Thyroid gland (tissue), 4 donors: ENCODE measurements at regions not wholly inside any gene's neighbourhood (a gene's known extent, or its start where the extent isn't known, plus 50 kb on each side); places are given as distances from the start of the nearest gene placed in this dataset.

ENCODE experiments used
- DNase-seq, 2 donors: peaks; one replicate each; pipeline ENCODE4 v3.0.0-alpha.2; 2019
- H3K27ac ChIP-seq, 3 donors: fragments of 200-600 bp; sonication (generic); 1 replicate in 2 of 3; 2 replicates in 1 of 3; pipeline ENCODE4 v1.5.1; 2016 to 2019; ENCODE audit warnings: mild to moderate bottlenecking in 1 of 3, moderate library complexity in 1 of 3
- H3K27me3 ChIP-seq: fragments of 200-600 bp; sonication (generic); one replicate; pipeline ENCODE4 v1.5.1; 2019
- H3K36me3 ChIP-seq, 2 donors: fragments of 200-600 bp; sonication (generic); one replicate each; pipeline ENCODE4 v1.5.1; 2016 to 2019
- H3K4me1 ChIP-seq, 2 donors: fragments of 200-600 bp; sonication (generic); one replicate each; pipeline ENCODE4 v1.5.1; 2017 to 2019
- H3K4me3 ChIP-seq, 3 donors: fragments of 200-600 bp; sonication (generic); replicated peaks in 1 of 3; 1 replicate in 2 of 3; 2 replicates in 1 of 3; pipeline ENCODE4 v1.5.1; 2016; ENCODE audit warnings: mild to moderate bottlenecking in 1 of 3
- H3K9me3 ChIP-seq: fragments of 200-600 bp; sonication (generic); one replicate; pipeline ENCODE4 v1.5.1; 2017
- POLR2A ChIP-seq, 2 donors: fragments of 450-650 bp; IDR thresholded peaks; one replicate each; pipeline ENCODE4 v1.6.1; 2017; ENCODE audit warnings: antibody characterized with exemption in 2 of 2, mild to moderate bottlenecking in 2 of 2, moderate library complexity in 1 of 2
- WGBS, 2 donors: methylation state at CpG; one replicate each; pipeline ENCODE4 v1.1.5; 2017; 5-methylcytosine and 5-hydroxymethylcytosine counted together
- intact Hi-C: fragments of 100-400 bp; cut with DNase I; formaldehyde crosslinking; loops from one replicate; pipeline ENCODE4 v1.15.1; 2023
- TF ChIP-seq, protein P1 (sequence below), 6 experiments: fragments of 200-600 bp in 3 of 6; fragments of 450-650 bp in 3 of 6; sonication (generic) in 3 of 6; IDR thresholded peaks; one replicate each; pipeline ENCODE4 v1.5.1; 2016 to 2019; ENCODE audit warnings: antibody characterized with exemption in 6 of 6, mild to moderate bottlenecking in 2 of 6, inconsistent platforms in 1 of 6, moderate library complexity in 1 of 6

DNA sequence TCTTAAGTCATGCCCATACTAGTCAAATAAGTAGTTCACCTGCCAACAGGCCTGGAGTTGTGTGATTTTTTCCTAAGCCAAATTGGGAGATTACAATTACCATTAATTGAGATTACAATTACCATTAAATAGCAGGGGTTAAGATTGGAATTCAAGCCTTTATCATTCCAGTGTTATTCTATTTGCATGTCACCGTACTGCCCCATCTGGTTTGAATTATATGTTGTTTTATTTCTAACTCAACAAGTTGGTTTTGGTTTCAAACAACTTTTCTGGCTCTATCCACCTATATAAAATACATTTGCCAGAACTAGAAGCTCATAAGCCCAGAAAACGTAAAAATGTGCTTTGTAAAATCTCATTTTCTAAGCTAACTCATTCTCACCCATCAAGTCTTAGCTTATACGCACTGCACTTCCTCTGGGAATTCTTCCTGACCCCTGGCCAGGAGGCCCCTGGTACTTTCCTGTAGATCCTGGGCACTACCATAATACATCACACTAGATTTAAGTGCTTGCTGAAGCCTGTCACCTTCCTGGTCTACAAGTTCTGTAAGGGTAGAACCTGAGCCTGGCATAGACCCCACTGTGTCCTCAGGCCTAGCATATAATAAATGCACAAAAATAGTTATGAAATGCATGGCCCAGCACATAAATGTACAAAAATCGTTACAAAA lies 242.0 kb upstream of the TRPM3 start:
- intact Hi-C loops, result no loop called here
- DNase-seq, result no peak
- Histone ChIP-seq H3K4me3 (no peak overlapping the region), H3K36me3 (no peaks in the 10 kb centered on the region), H3K27ac (no peak overlapping the region), H3K9me3 (no peaks in the 10 kb centered on the region), H3K4me1 (no peaks in the 10 kb centered on the region), H3K27me3 (no peaks in the 10 kb centered on the region)
- WGBS, 2 donors, result 78 to 83% methylated on average over 4 of the region's 4 CpGs
- TF ChIP-seq POLR2A (IDR thresholded peaks at IDR 0.05), result no peak
- TF ChIP-seq, protein P1, sequence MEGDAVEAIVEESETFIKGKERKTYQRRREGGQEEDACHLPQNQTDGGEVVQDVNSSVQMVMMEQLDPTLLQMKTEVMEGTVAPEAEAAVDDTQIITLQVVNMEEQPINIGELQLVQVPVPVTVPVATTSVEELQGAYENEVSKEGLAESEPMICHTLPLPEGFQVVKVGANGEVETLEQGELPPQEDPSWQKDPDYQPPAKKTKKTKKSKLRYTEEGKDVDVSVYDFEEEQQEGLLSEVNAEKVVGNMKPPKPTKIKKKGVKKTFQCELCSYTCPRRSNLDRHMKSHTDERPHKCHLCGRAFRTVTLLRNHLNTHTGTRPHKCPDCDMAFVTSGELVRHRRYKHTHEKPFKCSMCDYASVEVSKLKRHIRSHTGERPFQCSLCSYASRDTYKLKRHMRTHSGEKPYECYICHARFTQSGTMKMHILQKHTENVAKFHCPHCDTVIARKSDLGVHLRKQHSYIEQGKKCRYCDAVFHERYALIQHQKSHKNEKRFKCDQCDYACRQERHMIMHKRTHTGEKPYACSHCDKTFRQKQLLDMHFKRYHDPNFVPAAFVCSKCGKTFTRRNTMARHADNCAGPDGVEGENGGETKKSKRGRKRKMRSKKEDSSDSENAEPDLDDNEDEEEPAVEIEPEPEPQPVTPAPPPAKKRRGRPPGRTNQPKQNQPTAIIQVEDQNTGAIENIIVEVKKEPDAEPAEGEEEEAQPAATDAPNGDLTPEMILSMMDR (IDR thresholded peaks at IDR 0.05), result no peak

DNA sequence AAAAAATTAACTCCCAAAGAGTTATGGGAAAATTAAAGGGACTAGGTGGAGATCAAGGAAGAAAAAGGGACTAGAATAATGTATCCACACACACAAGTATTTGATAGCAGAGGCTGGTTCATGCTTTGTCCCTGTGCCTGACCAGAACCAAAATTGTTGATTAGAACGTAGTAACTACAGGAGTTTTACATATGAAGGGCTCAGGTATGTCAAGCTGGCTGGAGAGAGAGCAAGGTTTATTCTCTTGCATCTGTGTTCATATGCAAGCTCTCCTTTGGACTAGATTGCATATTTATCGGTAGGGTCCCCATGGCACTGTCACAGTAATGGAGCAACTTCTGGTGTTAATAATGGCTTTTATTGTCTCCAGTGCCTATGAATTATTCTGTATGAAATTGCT lies 239.9 kb upstream of the TRPM3 start:
- DNase-seq, result no peak
- intact Hi-C loops, result no loop called here
- no peak overlapping the region for H3K27ac ChIP-seq
- no peaks in the 10 kb centered on the region for H3K36me3 ChIP-seq
- TF ChIP-seq, protein P1 (IDR thresholded peaks at IDR 0.05), result no peak
- TF ChIP-seq POLR2A (IDR thresholded peaks at IDR 0.05), result no peak
- WGBS, 2 donors, result 71 to 80% methylated on average over 2 of the region's 2 CpGs
- no peaks in the 10 kb centered on the region for H3K4me1 ChIP-seq
- no peaks in the 10 kb centered on the region for H3K27me3 ChIP-seq
- H3K9me3 ChIP-seq, result no peaks in the 10 kb centered on the region
- no peak overlapping the region for H3K4me3 ChIP-seq

- Histone ChIP-seq H3K4me1 (no peaks in the 10 kb centered on the region), H3K9me3 (no peaks in the 10 kb centered on the region), H3K27me3 (no peaks in the 10 kb centered on the region), H3K36me3 (no peaks in the 10 kb centered on the region), H3K4me3 (no peak overlapping the region), H3K27ac (no peak overlapping the region)
- 50 to 63% methylated on average over 4 of the region's 4 CpGs for WGBS, 2 donors
- DNase-seq, result no peak
- intact Hi-C loops, result no loop called here
- TF ChIP-seq, protein P1 (IDR thresholded peaks at IDR 0.05), result no peak
- no peak for TF ChIP-seq POLR2A (IDR thresholded peaks at IDR 0.05)
These were observed 235.9 kb upstream of the TRPM3 start for GRCh38 chr9:71357346-71357745.

DNA sequence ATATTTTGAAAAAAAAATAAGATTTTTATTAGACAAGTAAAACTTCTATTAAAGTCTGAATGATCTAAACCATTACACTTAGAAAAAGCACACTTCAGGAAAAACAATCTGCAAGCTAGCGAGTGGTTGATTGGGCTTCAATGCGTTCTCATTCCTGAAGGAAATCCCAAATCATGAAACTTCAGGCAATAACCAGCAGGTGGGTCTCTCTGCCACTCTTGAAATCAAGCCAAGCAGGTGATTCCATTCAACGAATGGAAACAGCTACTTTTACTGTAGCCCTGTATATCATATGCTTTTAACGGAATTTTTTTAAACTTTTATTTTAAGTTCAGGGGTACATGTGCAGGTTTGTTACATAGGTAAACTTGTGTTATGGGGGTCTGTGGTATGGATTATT lies 234.5 kb upstream of the TRPM3 start:
- H3K36me3 ChIP-seq, result no peaks in the 10 kb centered on the region
- no peaks in the 10 kb centered on the region for H3K4me1 ChIP-seq
- H3K27me3 ChIP-seq, result no peaks in the 10 kb centered on the region
- no peak for TF ChIP-seq POLR2A (IDR thresholded peaks at IDR 0.05)
- TF ChIP-seq, protein P1 (IDR thresholded peaks at IDR 0.05), result no peak
- no peak overlapping the region for H3K4me3 ChIP-seq
- no peak overlapping the region for H3K27ac ChIP-seq
- intact Hi-C loops, result no loop called here
- DNase-seq, result no peak
- no peaks in the 10 kb centered on the region for H3K9me3 ChIP-seq
- 59 to 74% methylated on average over 4 of the region's 4 CpGs for WGBS, 2 donors

GRCh38 chr9:71353720-71354119 lies 232.3 kb upstream of the TRPM3 start:
- no peak overlapping the region for H3K4me3 ChIP-seq
- TF ChIP-seq, protein P1 (IDR thresholded peaks at IDR 0.05), result no peak
- TF ChIP-seq POLR2A (IDR thresholded peaks at IDR 0.05), result no peak
- H3K36me3 ChIP-seq, result no peaks in the 10 kb centered on the region
- H3K27ac ChIP-seq, result no peak overlapping the region
- no peaks in the 10 kb centered on the region for H3K27me3 ChIP-seq
- intact Hi-C loops, result no loop called here
- H3K9me3 ChIP-seq, result no peaks in the 10 kb centered on the region
- DNase-seq, result no peak
- WGBS, 2 donors, result 88 to 90% methylated on average over 2 of the region's 2 CpGs
- no peaks in the 10 kb centered on the region for H3K4me1 ChIP-seq
